ENCODE measurements at regions not wholly inside any gene's neighbourhood (a gene's known extent, or its start where the extent isn't known, plus 50 kb on each side); places are given as distances from the start of the nearest gene placed in this dataset.

GRCh38 chr17:33749171-33749570 lies 456.1 kb upstream of the ASIC2 start:
- H3K9me3 ChIP-seq (ENCODE audit: control insufficient read depth in 2 of 3, insufficient read depth in 1 of 3, low read length in 3 of 3), result no peaks in the 10 kb centered on the region
- no peaks in the 10 kb centered on the region for H3K4me1 ChIP-seq (ENCODE audit: control insufficient read depth in 2 of 3, insufficient read depth in 2 of 3, low read depth in 1 of 3, low read length in 3 of 3)
- H3K27ac ChIP-seq (ENCODE audit: low read depth in 2 of 2, low read length in 2 of 2), result no peak overlapping the region
- DNase-seq (no peak), FAIRE-seq (no peak)
- H3K36me3 ChIP-seq (ENCODE audit: control insufficient read depth in 2 of 3, insufficient read depth in 3 of 3, low read length in 3 of 3), result no peaks in the 10 kb centered on the region
- H3K27me3 ChIP-seq (ENCODE audit: control insufficient read depth, insufficient read depth, low read length), result peaks cover 2% of the 10 kb centered on the region
- H3K4me3 ChIP-seq (ENCODE audit: low read length in 3 of 3), result no peak overlapping the region
- intact Hi-C loops (cut with DNase I), result no loop called here
- TF ChIP-seq CTCF (IDR thresholded peaks at IDR 0.05; ENCODE audit: borderline replicate concordance, extremely low read depth, insufficient read depth), result no peak
- H3K9ac ChIP-seq (ENCODE audit: low read length in 3 of 3), result no peak overlapping the region

- DNase-seq, result peak; percentile 64 to 82 (median 74)
- peak overlapping the region in 1 of 3 donors; percentile 8 for H3K4me3 ChIP-seq (ENCODE audit: low read length in 3 of 3)
- H3K27me3 ChIP-seq (ENCODE audit: control insufficient read depth, insufficient read depth, low read length), result peaks cover 2% of the 10 kb centered on the region
- H3K27ac ChIP-seq (ENCODE audit: low read depth in 2 of 2, low read length in 2 of 2), result no peak overlapping the region
- H3K9me3 ChIP-seq (ENCODE audit: control insufficient read depth in 2 of 3, insufficient read depth in 1 of 3, low read length in 3 of 3), result peaks cover 0 to 6% (median 0%) of the 10 kb centered on the region in 3 donors
- TF ChIP-seq CTCF (IDR thresholded peaks at IDR 0.05; ENCODE audit: borderline replicate concordance, extremely low read depth, insufficient read depth), result peak; percentile 89
- peak; percentile 21 for FAIRE-seq
- H3K4me1 ChIP-seq (ENCODE audit: control insufficient read depth in 2 of 3, insufficient read depth in 2 of 3, low read depth in 1 of 3, low read length in 3 of 3), result no peaks in the 10 kb centered on the region
- intact Hi-C loops (cut with DNase I), result no loop called here
- no peak overlapping the region for H3K9ac ChIP-seq (ENCODE audit: low read length in 3 of 3)
- H3K36me3 ChIP-seq (ENCODE audit: control insufficient read depth in 2 of 3, insufficient read depth in 3 of 3, low read length in 3 of 3), result no peaks in the 10 kb centered on the region
Observed at GRCh38 chr17:33750943-33751701, 458.0 kb upstream of the ASIC2 start.

- Histone ChIP-seq H3K4me1 (ENCODE audit: control insufficient read depth in 2 of 3, insufficient read depth in 2 of 3, low read depth in 1 of 3, low read length in 3 of 3) (no peaks in the 10 kb centered on the region), H3K36me3 (ENCODE audit: control insufficient read depth in 2 of 3, insufficient read depth in 3 of 3, low read length in 3 of 3) (no peaks in the 10 kb centered on the region), H3K9me3 (ENCODE audit: control insufficient read depth in 2 of 3, insufficient read depth in 1 of 3, low read length in 3 of 3) (peaks cover 0 to 9% (median 0%) of the 10 kb centered on the region in 3 donors), H3K27ac (ENCODE audit: low read depth in 2 of 2, low read length in 2 of 2) (no peak overlapping the region), H3K9ac (ENCODE audit: low read length in 3 of 3) (no peak overlapping the region), H3K4me3 (ENCODE audit: low read length in 3 of 3) (no peak overlapping the region), H3K27me3 (ENCODE audit: control insufficient read depth, insufficient read depth, low read length) (peaks cover 2% of the 10 kb centered on the region)
- no peak for FAIRE-seq
- intact Hi-C loops (cut with DNase I), result no loop called here
- DNase-seq, result no peak
- no peak for TF ChIP-seq CTCF (IDR thresholded peaks at IDR 0.05; ENCODE audit: borderline replicate concordance, extremely low read depth, insufficient read depth)
Observed at GRCh38 chr17:33751702-33752065, 458.6 kb upstream of the ASIC2 start.

All from kidney (tissue), 13 donors.